T-helper 2 cell (primary cell): ENCODE measurements at regions not wholly inside any gene's neighbourhood (a gene's known extent, or its start where the extent isn't known, plus 50 kb on each side); places are given as distances from the start of the nearest gene placed in this dataset.

Experiments used
- DNase-seq, 5 experiments: peaks; one replicate each; pipeline versions ENCODE4 v3.0.0 to v3.0.0-alpha.2; 2012 to 2022

DNA sequence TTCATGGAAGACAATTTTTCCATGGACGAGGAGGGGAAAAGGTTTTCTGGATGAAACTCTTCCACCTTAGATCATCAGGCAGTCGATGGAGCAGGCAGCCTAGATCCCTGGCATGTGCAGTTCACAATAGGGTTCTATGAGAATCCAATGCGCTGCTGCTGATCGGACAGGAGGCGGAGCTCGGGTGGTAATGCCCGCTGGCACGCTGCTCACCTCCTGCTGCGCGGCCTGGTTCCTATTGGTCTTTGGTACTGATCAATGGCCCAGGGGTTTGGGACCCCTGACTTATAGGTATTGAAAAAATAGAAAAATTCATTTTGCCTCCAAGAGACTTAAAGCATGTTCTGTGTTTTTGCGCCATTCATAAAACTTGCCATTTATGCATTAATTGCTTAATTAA is 793.9 kb upstream of the NR2F2 start:
- no peak for DNase-seq

GRCh38 chr15:95538693-95539092 is 791.8 kb upstream of the NR2F2 start:
- no peak for DNase-seq

GRCh38 chr15:95541301-95541700 is 789.2 kb upstream of the NR2F2 start:
- DNase-seq = no peak

- DNase-seq = no peak
These were observed 781.2 kb upstream of the NR2F2 start for GRCh38 chr15:95549168-95549738.

DNA sequence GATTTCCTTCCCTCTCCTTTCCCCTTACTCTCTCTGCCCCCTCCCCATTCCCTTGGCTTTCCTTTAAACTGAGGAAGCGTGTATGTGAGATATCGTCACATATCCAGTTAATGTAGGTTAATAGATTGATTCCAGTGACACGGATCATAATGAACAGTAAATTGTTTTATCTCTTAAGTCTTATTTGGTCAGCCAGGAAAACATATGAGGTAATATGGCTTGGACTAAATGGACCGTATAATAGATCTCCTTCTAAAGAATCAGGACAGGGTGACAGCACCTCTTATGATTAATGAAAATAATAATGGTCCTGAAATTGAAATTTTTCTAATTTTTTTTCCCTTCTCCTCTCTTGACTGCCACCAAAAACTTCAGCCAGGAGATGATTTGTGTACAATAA is 779.8 kb upstream of the NR2F2 start:
- no peak for DNase-seq

DNA sequence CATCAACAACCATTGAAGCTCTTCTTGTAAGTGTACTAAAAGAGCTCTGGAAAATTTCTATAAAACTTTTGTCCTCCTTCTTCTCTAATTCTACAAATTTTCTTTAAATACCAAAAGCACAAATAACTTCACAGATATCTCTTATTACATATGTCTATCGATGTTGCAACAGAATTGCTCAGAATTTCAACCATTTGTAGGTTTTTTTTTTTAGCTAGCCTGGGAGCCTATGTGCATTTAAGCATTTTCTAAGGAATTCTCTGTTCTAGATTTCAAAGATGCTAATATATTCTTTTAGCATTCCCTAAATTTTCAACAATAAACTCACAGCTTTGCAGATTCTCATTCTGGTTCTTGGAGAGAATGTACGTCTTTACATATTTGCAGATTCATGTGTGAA is 774.3 kb upstream of the NR2F2 start:
- DNase-seq = no peak

DNA sequence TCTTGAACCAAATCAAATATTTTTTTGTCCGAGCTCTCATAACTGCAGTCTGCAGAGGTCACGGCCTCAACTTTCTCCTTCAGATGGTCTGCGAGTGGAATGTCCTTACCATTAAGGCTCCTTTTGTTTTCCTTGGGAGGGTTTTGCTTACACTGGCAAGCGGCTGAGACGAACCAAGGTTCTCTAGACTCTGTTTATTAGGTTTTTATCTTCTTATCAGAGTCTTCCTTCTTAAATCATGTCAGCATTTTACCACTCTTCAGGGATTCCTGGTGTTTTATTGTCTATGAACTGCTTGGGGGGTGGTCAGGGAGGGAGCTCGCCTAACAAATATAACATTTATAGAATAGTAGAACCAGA is 773.7 kb upstream of the NR2F2 start:
- no peak for DNase-seq

GRCh38 chr15:95557226-95558046 is 773.1 kb upstream of the NR2F2 start:
- no peak for DNase-seq

GRCh38 chr15:95558131-95558530 is 772.4 kb upstream of the NR2F2 start:
- DNase-seq = no peak

DNA sequence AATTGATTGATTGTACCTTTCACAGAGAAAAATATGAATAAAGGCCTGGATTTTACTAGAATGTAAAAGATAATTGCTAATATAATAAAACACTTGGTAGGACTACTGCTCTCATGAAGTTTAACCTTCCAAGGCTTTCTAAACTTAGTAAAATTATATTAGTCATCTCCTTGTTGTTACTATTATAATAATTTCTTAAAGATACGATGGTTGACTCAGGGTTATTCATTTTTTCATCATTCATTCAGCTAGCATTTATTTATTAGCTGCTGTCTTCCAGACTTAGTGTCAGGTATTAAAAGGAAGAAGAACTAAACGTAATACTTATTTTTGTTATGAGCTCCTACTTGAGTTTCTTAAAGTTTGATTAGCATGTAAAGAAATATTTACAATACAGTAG is 771.6 kb upstream of the NR2F2 start:
- no peak for DNase-seq

GRCh38 chr15:95559875-95560394 is 770.6 kb upstream of the NR2F2 start:
- DNase-seq = no peak

DNA sequence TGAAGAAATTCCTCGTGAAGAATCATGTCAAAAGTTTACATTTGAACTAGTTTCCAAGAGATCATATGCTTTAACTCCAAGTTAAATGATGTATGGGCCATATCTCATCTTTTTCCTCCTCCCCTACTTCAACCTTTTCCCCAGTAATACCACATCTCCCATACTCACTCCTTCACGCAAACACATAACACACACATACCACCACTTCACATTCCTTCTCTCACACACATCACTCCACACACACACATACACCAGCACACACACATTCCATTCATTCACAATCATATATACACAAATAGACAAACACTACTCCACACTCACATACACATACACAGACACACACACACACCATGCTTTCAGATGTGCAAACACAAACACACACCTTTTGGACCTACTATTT is 769.0 kb upstream of the NR2F2 start:
- DNase-seq = no peak

- DNase-seq = no peak
These were observed 766.9 kb upstream of the NR2F2 start for GRCh38 chr15:95563634-95564033.

- no peak for DNase-seq
These were observed 765.4 kb upstream of the NR2F2 start for GRCh38 chr15:95565016-95565600.

DNA sequence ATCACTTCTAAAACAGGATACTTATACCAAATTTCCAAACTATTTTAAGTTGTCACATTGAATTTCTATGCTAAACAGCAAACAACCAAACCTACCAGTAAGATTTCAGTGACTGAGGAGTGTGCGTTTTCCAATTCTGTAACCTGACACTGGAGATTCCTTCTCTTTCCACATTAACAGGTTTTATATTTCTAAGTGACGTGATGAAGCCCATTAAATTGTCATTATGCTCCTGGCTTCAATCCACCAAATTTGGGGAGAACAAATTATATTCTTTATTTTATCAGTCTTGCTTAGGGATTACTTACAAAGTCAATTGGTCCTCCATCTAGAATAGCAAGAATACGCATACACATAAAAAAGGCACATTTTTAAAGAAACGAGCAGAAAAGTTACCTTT is 764.8 kb upstream of the NR2F2 start:
- no peak for DNase-seq

DNA sequence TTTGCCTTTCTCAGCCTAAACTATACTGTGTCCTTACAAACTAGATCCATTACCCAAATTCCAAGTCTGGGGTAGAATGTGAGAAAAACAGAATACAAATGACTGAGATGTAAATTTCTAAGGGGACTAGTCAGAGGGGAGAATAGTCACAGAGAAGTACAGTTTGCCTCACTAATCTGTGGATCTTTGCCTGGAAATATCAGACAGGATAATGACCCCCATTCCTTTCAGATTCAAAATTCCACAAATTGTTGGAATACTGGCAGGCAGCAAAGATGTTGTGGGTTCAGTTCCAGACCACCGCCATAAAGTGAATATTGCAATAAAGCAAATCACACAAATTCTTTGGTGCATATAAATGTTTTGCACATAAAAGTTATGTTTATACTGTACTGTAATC is 762.8 kb upstream of the NR2F2 start:
- DNase-seq = no peak

GRCh38 chr15:95574053-95574452 is 756.4 kb upstream of the NR2F2 start:
- DNase-seq = no peak

DNA sequence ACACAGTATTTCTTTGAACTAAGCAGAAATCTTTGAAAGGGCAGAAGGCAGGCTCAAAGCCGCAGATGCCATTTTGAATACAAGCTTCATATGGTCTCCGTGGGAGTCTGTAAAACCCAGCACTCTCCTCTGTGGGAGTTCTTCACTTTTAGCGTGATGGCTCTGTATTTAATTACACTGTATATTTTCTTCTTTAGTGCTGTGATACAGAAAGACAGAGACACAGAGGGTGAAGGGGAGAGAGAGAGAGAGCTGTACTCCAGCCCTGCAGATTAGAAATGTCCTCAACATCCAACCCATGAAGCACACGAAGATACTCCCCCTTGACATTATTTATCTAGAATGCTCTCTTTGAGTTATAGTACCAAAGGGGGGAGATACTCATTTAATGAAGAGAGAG is 752.6 kb upstream of the NR2F2 start:
- no peak for DNase-seq

DNA sequence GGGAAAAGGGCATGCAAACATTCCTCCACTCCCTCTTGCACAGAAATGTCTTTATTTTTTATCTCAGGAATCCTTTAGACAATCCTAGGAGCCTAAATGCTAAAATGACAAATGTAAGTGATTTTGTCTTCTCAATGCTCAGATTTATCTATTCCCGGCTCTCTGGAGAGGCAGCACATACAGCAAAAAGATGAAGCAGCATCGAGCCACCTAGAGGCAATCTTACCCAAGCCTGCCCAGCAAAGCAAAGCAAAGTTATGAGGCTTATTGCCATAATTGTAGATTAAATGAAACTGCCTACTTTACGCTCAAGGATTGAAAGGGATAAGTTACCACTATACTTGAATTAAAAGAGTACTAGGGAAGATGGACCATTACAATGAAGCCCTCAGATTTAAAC is 750.4 kb upstream of the NR2F2 start:
- no peak for DNase-seq

DNA sequence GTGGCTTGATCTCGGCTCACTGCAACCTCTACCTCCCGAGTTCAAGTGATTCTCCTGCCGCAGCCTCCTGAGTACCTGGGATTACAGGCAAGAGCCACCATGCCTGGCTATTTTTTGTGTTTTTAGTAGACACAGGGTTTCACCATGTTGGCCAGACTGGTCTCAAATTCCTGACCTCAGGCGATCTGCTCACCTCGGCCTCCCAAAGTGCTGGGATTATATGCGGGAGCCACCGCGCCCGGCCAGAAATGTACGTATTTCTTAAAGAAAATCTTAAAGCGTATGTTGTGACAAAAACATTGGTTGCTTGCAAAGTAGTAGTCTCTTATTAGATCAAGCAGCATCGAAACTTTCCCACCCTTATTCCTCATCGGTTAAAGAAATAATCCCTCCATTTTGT is 748.9 kb upstream of the NR2F2 start:
- no peak for DNase-seq

DNA sequence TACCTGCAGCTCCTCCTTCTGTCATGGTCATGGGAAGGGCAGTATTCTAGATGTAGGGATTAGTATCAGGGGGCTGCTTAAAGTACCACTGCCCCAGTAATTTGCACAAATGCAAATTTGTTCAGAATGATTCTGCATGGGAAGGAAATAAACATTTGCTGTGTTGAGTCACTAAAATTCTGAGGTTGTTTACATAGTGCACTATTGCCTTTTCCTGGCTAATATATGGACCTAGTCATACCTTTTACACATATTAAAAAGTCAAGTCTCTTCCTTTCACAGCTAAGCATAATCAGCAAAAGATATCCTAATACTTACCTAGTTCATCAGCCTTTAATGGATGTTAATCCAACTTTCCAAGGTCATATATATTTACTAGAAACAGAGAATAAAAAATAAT is 746.4 kb upstream of the NR2F2 start:
- no peak for DNase-seq

DNA sequence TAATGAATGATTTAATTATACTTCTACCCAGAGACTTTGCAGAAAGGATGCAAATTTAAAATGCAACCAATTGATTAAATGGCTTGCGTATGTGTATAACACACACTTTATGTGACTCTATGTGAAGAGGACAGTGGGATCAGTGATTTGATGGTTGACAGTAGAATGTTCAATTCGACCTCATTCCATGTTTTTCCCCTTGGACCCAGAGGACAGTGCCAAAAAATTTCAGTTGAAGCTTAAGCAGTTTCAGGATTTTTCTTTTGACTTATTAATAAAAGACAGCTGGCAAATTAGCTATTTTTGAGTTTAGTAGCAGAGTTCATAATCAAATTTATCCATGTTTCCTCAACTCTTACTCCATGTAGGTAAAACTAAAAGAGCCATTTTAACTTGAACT is 742.4 kb upstream of the NR2F2 start:
- no peak for DNase-seq

DNA sequence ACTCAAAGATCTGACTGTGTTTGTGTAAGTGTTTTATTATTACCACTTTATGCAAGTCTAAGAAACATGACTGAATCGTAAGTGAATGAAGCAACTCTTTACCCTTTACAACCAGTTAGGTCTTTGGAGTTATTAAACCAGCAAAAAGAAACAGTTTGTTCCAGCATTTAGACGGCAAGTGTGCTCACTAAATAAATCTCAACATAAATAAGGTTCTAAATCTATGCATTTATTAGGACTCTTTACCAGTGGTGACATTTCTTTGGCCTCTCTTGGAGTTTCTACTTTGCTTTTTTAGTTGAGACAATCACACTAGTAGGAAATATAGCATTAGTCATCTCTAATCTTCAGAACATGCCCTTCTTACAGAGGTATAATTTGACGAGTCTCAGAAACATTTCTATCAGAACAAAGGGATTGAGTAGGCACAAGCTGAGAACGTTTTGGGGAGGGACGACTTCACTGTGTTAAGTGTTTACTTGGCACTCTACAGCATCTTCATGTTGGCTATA is 739.9 kb upstream of the NR2F2 start:
- DNase-seq = no peak

DNA sequence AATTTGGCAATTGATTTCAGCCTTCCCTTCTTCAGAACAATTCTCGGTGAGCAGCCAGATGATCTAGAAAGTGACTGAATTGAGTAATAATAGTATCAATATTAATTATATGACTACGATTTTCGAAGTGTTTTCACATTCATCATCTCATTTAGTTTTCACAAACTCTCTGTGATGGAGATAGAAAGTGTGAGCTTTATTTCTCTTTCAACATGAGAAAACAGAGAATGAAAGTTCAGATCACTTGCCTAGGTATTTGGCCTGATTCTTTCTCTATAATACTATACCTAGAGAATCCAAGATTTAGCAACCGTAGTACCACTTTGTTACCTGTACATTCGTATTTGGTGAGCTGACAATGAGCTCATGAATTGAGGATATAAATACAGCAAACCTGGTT is 739.2 kb upstream of the NR2F2 start:
- DNase-seq = no peak
